Stimulated activated effector memory CD8-positive, alpha-beta T cell treated with anti-CD3 and anti-CD28 coated beads, Interleukin-12 subunit alpha, Interleukin-12 subunit beta, amount 100 ng/mL, for 72 hours (primary cell): ENCODE measurements at regions not wholly inside any gene's neighbourhood (a gene's known extent, or its start where the extent isn't known, plus 50 kb on each side); places are given as distances from the start of the nearest gene placed in this dataset.
A peak's percentile ranks its signal among the peaks of the same experiment; 100 is the strongest.

ENCODE experiments used
- ATAC-seq: fragments of 150-1000 bp; cut with Tn5 transposase; 2 replicates; pipeline ENCODE4 v1.10.0; 2021
- DNase-seq, 2 donors: peaks; one replicate each; pipeline ENCODE4 v3.0.0; 2021 to 2022; ENCODE audit warnings: low spot score in 2 of 2
- H3K27ac Mint-ChIP-seq: one replicate; pipeline ENCODE4 v1.8.0; 2022; ENCODE audit warnings: mild to moderate bottlenecking, mixed read lengths
- H3K36me3 Mint-ChIP-seq: one replicate; pipeline ENCODE4 v1.8.0; 2022; ENCODE audit warnings: mild to moderate bottlenecking, mixed read lengths
- H3K4me1 Mint-ChIP-seq: one replicate; pipeline ENCODE4 v1.8.0; 2022; ENCODE audit warnings: mixed read lengths
- H3K4me3 Mint-ChIP-seq: one replicate; pipeline ENCODE4 v1.8.0; 2022; ENCODE audit warnings: mild to moderate bottlenecking, mixed read lengths
- H3K9me3 Mint-ChIP-seq: one replicate; pipeline ENCODE4 v1.8.0; 2022; ENCODE audit warnings: mixed read lengths

DNA sequence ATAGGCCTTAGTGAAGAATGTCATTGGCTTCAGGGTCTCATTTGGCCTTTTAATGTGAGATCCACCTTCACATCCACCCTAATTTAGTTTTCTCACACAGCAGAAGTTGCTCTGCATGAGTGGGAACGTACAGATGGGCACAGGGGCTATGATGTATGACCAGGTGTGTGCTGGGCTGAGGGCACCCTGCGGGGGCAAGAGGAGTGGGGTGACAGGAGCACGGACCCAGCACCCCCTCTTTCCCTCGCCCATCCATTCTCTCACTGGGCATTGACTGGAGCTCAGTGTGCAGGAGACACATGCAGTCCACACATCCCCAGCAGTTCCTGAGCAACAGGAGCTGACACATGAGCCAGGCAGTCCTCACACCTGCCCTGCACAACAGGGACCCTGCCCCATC is 95.1 kb upstream of the PPP2R2D start:
- Mint-ChIP-seq H3K4me1 (no peaks in the 10 kb centered on the region), H3K27ac (no peak overlapping the region), H3K36me3 (no peaks in the 10 kb centered on the region), H3K4me3 (no peak overlapping the region), H3K9me3 (no peaks in the 10 kb centered on the region)
- DNase-seq (no peak), ATAC-seq (peak; percentile 16)

DNA sequence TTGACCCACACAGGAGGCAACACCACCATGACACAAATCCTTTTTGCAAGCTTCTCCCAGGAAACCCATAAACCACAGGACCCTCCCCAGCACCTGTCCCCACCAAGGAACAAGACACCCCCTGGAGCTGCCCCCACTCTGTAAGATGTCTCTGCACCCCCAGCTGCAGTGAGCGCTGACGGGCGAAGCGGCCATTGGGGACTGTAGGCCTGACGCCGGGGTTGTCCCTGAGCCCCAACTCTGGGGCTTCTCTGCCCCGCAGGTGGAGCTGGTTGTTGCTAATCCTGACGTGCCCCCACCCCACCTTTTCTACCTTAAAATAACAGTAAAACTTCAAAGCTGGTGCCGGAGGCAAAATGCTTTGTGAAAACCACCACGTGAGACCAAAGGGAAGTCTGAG is 94.7 kb upstream of the PPP2R2D start:
- no peak for DNase-seq
- Mint-ChIP-seq H3K9me3 (no peaks in the 10 kb centered on the region), H3K27ac (no peak overlapping the region), H3K4me3 (no peak overlapping the region), H3K36me3 (no peaks in the 10 kb centered on the region), H3K4me1 (no peaks in the 10 kb centered on the region)
- peak; percentile 9 for ATAC-seq

DNA sequence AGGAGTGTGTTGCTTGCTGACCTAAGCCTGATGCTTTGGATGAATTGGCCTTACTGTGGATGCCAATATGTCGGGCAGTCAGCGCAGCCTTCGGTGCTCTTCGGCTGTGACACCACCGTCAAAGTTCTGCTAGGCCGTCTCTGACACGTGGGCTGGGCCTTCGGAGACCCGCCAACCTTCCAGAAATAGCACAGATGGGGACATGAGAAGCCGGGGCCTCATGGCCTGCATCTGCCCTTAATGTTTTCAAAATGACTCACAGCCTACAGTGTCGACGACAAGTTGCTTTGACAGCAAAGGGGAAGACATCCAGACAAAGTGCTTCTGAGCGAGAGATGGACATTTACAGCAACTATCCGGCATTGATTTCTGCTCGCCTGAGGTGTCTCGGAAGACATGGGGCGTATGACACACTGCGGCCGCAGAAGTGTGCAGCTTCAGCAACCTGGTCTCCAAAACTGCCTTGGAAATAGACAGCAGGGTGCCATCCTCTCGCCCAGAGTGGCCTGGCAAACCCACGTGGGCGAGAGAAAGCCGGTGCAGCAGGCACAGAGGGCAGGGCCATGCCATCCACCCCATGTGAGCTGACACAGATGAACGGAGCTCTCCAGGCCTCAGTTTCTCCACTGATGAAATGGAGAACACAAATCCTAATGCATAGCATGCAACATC is 94.0 kb upstream of the PPP2R2D start:
- Mint-ChIP-seq H3K4me3 (no peak overlapping the region), H3K4me1 (no peaks in the 10 kb centered on the region), H3K36me3 (no peaks in the 10 kb centered on the region), H3K9me3 (no peaks in the 10 kb centered on the region), H3K27ac (no peak overlapping the region)
- DNase-seq: no peak
- ATAC-seq: no peak

DNA sequence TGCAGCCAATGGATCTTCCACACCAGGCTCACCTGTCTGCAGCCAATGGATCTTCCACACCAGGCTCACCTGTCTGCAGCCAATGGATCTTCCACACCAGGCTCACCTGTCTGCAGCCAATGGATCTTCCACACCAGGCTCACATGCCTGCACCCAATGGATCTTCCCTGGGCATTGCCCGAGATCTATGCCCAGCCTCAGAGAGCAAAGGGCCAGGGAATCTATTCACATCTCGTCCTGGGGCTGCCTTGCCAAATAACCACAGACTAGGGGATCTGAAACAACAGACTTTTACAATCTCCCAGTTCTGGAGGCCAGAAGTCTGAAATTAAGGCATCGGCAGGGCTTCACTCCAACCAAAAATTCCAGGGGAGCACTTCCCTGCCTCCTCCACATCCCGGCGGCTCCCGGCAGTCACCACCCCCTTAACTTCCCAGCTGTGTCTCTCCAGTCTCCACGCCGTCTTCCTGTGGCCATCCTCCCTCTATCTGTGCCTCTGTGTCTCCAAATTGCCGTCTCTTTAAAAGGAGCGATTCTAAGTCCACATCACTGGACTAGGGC is 92.4 kb upstream of the PPP2R2D start:
- ATAC-seq (no peak), DNase-seq (no peak)
- Mint-ChIP-seq H3K27ac (no peak overlapping the region), H3K36me3 (no peaks in the 10 kb centered on the region), H3K9me3 (no peaks in the 10 kb centered on the region), H3K4me3 (no peak overlapping the region), H3K4me1 (no peaks in the 10 kb centered on the region)

DNA sequence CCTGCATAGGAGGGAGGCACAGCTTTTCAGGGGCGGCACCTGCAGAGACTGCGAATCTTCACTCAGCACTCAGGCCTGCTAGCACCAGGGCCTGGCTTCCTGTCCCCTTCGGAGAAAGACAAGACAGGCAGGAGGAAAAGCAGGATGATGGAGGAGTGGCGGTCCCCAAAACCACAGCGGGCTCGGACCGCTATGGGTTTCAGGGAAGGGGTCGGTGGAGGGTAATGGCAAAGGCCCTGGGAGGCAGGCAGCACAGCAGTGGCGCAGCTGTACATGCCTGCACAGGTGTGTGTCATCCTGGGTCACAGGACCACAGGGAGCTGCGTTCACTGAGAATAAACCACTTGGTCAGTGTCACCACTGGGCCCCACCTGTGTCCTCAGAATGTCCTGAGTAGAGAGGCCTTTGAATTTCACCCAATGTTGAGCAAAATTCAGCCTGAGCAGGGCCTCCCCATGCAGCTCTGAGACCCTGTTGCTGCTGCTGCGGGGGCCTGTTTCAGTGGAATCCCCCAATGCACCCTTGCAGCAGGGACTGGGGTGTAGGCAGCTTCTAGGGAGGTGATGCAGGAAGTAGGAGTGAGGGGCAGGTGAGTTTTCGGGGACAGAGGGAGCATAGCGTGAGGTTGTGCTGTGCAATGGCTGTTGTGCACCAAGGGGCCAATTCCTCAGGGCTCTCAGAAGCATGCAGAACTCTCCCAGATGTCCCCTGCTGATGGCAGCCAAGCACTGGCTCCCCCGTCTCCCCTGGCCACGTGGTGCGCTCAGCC is 90.6 kb upstream of the PPP2R2D start:
- DNase-seq: no peak
- no peak for ATAC-seq
- Mint-ChIP-seq H3K36me3 (no peaks in the 10 kb centered on the region), H3K4me3 (no peak overlapping the region), H3K4me1 (no peaks in the 10 kb centered on the region), H3K27ac (no peak overlapping the region), H3K9me3 (no peaks in the 10 kb centered on the region)

DNA sequence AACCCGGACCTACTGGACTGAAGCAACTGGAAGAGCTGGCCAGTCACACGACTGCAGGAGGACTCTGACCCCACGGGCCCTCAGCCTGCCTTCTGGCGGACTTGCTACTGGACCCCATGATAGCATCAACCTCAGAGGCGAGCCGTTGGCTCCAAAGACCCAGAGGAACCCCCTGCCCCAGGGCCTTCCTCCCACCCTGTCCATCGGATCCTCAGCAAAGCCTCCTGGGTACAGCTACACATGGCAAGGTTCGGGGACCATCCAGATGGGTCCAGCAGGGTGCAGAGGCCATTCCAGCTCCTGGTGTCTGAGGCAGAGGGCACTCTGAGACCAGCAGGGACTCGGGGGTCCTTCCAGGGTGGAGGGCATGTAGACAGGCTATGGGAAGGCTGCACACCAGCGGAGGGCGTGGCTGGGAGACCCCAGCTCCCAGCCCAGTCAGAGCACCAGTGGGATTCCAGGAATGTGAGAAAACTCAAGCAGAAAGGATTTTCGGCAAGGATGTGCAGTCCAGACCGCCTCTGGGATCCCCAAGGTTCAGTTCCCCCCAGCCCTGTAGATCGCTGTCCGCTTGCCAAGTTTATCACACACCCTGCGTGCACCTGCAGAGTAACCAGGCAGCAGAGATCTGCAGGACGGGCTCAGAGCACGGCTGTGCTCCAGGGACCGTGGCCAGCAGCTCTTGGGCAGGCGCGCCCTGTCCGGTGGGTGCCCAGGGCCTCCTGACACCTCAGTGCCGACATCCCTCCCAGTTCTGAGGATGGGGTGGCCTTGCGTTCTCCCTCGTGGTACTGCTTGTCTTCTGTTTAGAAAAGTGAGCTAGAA is 89.8 kb upstream of the PPP2R2D start:
- H3K27ac Mint-ChIP-seq: no peak overlapping the region
- no peaks in the 10 kb centered on the region for H3K36me3 Mint-ChIP-seq
- no peak overlapping the region for H3K4me3 Mint-ChIP-seq
- no peaks in the 10 kb centered on the region for H3K4me1 Mint-ChIP-seq
- DNase-seq (no peak), ATAC-seq (peak; percentile 12)
- H3K9me3 Mint-ChIP-seq: no peaks in the 10 kb centered on the region

DNA sequence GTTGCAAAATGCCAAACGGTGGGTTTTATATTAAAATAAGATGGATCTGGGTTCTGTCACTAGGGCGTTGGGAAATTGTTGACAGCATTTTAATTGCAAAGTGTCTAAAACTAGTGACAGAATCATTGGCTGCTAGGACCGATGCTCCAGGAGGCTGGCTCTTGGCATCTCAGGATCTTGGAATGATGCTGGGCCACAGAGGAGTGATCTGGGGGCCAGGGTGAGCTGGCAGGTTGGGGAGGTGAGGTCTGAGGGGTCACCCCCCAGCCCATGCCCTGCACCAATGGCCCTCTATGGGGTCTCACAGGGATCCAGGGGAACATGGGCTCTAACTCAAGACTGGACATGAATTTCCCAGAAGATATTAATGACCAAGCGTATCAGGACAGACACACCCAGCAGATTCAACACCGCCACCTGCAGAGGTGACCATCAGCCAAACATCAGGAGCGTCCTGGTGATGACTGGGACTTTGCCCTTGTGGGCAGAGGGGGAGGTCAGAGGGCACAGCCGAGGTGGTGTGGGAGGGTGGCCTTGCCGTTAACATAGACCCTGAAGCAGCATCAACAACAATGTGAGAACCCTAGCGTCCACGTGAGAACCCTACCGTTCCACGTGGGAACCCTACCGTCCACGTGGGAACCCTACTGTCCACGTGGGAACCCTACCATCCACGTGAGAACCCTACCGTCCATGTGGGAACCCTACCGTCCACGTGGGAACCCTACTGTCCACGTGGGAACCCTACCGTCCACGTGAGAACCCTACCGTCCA is 89.0 kb upstream of the PPP2R2D start:
- H3K9me3 Mint-ChIP-seq: no peaks in the 10 kb centered on the region
- no peak overlapping the region for H3K4me3 Mint-ChIP-seq
- DNase-seq (no peak), ATAC-seq (no peak)
- no peaks in the 10 kb centered on the region for H3K36me3 Mint-ChIP-seq
- H3K4me1 Mint-ChIP-seq: no peaks in the 10 kb centered on the region
- H3K27ac Mint-ChIP-seq: no peak overlapping the region

DNA sequence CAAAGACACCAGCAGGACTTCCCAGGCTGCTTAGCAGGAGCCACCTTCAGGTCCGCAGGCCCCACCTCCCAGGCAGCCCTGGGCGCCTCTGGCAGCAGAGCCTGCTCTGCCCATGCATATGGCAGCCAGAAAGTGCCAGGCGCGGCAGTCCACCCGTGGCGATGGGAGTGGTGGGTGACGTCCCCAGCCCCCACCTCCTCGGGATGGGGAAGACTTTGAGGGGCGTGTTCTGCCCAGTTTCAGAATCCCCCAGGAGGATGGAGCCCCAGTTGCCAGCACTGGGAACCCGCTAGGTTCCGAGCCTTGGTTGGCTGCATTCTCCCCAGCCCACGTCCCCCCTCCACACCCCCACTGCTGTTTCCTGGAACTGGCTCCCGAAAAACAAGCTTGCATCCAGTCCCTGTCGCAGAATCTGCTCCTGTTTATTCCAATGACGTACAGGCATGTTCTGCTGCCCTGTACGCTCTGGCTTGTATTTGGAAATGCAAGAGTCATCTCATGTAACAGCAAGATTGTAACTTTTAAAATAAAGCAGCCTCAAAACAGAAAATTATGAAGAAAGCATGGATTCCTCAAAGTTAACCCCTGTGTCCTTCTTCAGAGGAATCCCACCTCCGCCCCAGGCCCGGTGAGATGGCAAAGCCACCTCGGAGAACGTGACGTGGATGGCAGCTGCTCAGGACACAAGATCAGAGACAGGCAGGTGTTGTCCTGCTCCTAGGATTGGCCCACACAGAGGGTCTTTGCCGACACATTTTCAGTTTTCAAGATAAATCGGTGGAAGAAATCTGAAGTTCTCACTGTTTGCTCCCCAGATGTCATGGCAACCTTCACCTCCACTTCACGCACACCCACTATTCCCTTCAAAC is 87.8 kb upstream of the PPP2R2D start:
- no peaks in the 10 kb centered on the region for H3K4me1 Mint-ChIP-seq
- ATAC-seq: no peak
- no peak overlapping the region for H3K27ac Mint-ChIP-seq
- H3K4me3 Mint-ChIP-seq: no peak overlapping the region
- no peaks in the 10 kb centered on the region for H3K36me3 Mint-ChIP-seq
- no peak for DNase-seq
- no peaks in the 10 kb centered on the region for H3K9me3 Mint-ChIP-seq

DNA sequence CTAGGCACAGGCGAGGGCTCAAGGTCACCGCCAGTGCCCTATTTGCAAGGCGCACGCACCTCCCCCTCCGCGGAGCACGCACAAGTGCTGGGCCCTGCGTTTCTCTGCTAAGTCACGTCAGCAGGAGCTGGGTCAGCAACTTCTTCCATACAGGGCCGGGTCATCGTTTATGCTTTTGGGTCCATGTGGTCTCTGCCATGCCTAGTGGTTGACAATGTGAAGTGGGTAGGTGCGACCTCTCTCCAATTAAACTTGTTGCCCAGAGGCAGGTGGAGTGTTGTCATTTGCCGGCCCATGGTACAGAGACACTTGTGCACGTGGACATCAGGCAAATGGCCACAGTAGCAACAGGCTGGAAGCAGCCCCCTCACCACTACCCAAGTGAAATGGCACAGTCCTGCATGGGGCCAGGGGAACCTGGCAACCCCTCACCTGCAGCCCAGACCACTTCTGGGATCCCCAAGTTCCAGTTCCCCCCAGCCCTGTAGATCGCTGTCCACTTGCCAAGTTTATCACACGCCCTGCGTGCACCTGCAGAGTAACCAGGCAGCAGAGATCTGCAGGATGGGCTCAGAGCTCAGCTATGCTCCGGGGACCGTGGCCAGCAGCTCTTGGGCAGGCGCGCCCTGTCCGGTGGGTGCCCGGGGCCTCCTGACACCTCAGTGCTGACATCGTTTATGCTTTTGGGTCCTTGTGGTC is 86.1 kb upstream of the PPP2R2D start:
- no peaks in the 10 kb centered on the region for H3K9me3 Mint-ChIP-seq
- no peaks in the 10 kb centered on the region for H3K36me3 Mint-ChIP-seq
- H3K27ac Mint-ChIP-seq: no peak overlapping the region
- H3K4me3 Mint-ChIP-seq: no peak overlapping the region
- no peaks in the 10 kb centered on the region for H3K4me1 Mint-ChIP-seq
- ATAC-seq (no peak), DNase-seq (no peak)

DNA sequence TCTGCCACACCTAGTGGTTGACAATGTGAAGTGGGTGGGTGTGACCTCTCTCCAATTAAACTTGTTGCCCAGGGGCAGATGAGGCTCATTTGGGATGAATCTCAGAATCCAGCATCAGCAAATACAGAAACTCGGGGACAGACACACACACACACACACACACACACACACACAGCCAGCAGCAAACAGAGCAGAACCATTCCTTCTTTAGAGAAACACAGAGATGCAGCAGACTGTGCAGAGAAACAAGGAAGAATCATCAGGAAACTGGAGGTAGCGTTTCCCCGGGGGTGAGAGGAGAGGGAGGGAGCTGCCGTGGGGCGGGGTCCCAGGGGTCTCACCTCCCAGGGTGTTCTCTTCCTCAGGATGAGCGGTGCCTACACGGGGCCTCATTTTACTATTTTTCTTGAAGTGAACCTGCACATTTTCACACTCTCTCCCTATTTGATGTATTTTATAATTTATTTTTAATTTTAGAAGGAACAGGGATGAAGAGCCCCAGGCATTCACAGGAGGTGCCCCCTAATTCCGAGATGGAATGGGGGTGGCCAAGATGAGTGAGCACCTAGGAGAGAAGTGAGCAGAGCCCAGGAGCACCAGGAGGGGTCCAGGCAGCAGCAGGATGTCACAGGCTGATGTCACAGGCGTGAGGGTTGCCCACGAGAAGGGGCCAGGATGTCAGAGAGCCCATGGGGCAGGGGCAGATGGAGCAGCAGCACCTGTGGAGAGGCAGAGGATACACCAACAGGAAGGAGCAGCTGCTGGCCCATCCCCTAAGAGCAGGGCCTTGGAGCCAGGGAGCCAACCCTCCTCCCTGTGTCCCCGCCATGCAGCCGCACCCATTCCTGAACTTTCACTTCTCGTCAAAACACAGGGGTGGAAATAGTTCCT is 85.3 kb upstream of the PPP2R2D start:
- Mint-ChIP-seq H3K4me1 (no peaks in the 10 kb centered on the region), H3K27ac (no peak overlapping the region), H3K36me3 (no peaks in the 10 kb centered on the region), H3K4me3 (no peak overlapping the region), H3K9me3 (no peaks in the 10 kb centered on the region)
- DNase-seq (no peak), ATAC-seq (no peak)

DNA sequence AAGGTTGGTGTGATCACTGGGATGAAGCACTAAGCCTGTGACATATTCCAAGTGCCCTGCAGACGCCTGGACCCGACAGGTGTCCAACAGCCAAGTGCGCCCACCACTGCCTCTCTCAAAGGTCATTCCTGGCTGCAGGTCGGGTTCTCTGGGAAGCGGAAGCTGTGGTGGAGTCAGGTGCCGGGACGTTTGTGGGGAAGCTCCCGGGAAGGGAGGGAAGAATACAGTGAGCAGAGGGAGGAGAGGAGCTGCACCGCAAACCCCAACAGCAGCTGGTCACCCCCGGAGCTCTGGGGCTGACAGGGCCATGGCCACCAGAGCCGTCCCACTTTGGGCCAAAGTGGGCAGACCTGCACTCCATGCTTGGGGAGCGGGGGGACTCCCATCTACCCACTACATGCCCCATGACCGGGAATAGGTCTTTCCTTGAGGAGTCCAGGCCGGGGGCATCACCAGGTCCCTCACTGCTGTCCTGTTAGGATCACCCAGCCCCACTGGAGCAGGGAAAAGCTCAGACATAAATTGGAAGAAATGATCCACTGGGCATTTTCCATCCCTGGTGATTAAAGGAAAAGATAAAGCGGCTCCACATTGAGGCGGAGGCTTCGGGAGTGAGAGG is 84.5 kb upstream of the PPP2R2D start:
- Mint-ChIP-seq H3K9me3 (no peaks in the 10 kb centered on the region), H3K4me1 (no peaks in the 10 kb centered on the region), H3K36me3 (no peaks in the 10 kb centered on the region), H3K4me3 (no peak overlapping the region), H3K27ac (no peak overlapping the region)
- ATAC-seq (no peak), DNase-seq (no peak)

DNA sequence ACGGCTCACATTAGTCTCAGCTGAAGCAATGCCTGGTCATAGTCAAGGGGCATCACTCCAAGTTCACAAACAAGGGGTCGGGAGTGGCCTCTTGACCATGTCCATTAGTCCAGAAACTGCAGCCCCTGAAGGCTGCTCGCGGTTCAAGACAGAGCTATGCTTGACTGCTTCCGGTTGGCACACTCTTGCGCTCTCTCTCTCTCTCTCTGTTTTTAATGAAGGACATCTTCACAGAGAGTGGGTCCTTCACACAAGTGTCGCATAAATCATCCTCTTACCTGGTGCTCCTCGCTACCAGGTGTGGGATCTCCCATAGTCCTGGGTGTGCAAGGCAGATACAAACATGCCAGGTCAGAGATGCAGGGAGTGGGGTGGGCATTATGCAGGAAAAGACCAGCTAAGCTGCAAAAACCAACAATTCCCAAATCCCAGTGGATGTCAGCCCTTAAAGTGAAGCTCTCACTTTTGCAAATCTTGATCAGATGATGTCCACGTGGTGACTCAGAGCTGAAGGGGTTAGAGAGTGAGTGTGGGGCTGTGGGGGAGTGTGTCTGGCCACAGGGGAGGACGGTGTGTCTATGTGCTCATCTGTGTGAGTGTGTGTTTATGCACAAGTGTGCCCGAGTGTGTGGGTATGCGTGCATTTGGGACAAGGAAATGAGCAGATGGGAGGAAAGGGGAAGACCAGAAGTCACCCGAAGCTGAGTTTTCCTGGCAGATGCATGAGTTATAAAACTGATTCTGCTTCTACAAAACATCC is 83.7 kb upstream of the PPP2R2D start:
- H3K9me3 Mint-ChIP-seq: no peaks in the 10 kb centered on the region
- no peak overlapping the region for H3K4me3 Mint-ChIP-seq
- DNase-seq (no peak), ATAC-seq (no peak)
- no peak overlapping the region for H3K27ac Mint-ChIP-seq
- H3K4me1 Mint-ChIP-seq: no peaks in the 10 kb centered on the region
- H3K36me3 Mint-ChIP-seq: no peaks in the 10 kb centered on the region
